ENCODE measurements at regions not wholly inside any gene's neighbourhood (a gene's known extent, or its start where the extent isn't known, plus 50 kb on each side); places are given as distances from the start of the nearest gene placed in this dataset.

DNA sequence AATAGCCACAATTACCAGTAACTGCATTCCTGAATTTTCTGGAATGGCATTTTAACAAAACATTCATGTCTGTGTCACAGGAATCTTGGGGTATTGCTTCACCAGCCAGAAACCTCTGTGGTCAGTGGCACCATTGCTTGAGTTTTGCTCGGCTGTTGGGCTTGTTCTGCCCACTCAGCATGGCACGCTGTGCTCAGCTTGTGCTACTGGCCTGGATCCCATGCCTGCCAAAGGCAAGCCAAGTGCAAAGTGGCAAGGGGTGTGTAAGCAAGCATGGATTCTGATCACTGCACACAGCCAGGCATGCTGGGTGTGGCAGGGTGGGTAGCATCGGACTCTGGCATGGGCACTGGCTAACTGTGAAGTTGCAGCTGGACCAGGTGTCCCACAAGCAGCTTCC is 1150.9 kb downstream of the MRPL39 start:
- TF ChIP-seq EZH2 (IDR thresholded peaks at IDR 0.05; ENCODE audit: low read length): no peak
- TF ChIP-seq, protein P1, sequence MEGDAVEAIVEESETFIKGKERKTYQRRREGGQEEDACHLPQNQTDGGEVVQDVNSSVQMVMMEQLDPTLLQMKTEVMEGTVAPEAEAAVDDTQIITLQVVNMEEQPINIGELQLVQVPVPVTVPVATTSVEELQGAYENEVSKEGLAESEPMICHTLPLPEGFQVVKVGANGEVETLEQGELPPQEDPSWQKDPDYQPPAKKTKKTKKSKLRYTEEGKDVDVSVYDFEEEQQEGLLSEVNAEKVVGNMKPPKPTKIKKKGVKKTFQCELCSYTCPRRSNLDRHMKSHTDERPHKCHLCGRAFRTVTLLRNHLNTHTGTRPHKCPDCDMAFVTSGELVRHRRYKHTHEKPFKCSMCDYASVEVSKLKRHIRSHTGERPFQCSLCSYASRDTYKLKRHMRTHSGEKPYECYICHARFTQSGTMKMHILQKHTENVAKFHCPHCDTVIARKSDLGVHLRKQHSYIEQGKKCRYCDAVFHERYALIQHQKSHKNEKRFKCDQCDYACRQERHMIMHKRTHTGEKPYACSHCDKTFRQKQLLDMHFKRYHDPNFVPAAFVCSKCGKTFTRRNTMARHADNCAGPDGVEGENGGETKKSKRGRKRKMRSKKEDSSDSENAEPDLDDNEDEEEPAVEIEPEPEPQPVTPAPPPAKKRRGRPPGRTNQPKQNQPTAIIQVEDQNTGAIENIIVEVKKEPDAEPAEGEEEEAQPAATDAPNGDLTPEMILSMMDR (optimal IDR thresholded peaks at IDR 0.05 in 1 of 3, IDR thresholded peaks at IDR 0.05 in 1 of 3, conservative IDR thresholded peaks at IDR 0.05 in 1 of 3; ENCODE audit: extremely low read depth in 1 of 3, insufficient read depth in 2 of 3, low read length in 3 of 3): no peak

Measured in keratinocyte (primary cell).